Kidney tubule cell (primary cell): ENCODE measurements at regions not wholly inside any gene's neighbourhood (a gene's known extent, or its start where the extent isn't known, plus 50 kb on each side); places are given as distances from the start of the nearest gene placed in this dataset.
A peak's percentile ranks its signal among the peaks of the same experiment; 100 is the strongest.

Experiments used
- DNase-seq: peaks from one replicate; pipeline ENCODE4 v3.0.0-alpha.2; 2018; ENCODE audit warnings: low spot score

GRCh38 chr1:198472997-198473396 lies 67.5 kb downstream of the ATP6V1G3 start:
- no peak for DNase-seq

GRCh38 chr1:198472119-198472518 lies 68.4 kb downstream of the ATP6V1G3 start:
- no peak for DNase-seq

- no peak for DNase-seq
Observed at GRCh38 chr1:198467907-198468306, 72.6 kb downstream of the ATP6V1G3 start.

GRCh38 chr1:198467342-198467741 lies 73.1 kb downstream of the ATP6V1G3 start:
- DNase-seq = no peak

- DNase-seq = peak; percentile 53
Observed at GRCh38 chr1:198465201-198466144, 75.0 kb downstream of the ATP6V1G3 start.

GRCh38 chr1:198463709-198464108 lies 76.8 kb downstream of the ATP6V1G3 start:
- no peak for DNase-seq

- peak; percentile 58 for DNase-seq
Observed at GRCh38 chr1:198462365-198463019, 78.0 kb downstream of the ATP6V1G3 start.

- no peak for DNase-seq
Observed at GRCh38 chr1:198455966-198456365, 84.5 kb downstream of the ATP6V1G3 start.

- peak; percentile 47 for DNase-seq
Observed at GRCh38 chr1:198449727-198450433, 90.6 kb downstream of the ATP6V1G3 start.

GRCh38 chr1:198449261-198449660 lies 91.2 kb downstream of the ATP6V1G3 start:
- peak; percentile 44 for DNase-seq

- no peak for DNase-seq
Observed at GRCh38 chr1:198447468-198447867, 93.0 kb downstream of the ATP6V1G3 start.

- no peak for DNase-seq
Observed at GRCh38 chr1:198445872-198446271, 94.6 kb downstream of the ATP6V1G3 start.

- no peak for DNase-seq
Observed at GRCh38 chr1:198444792-198445191, 95.7 kb downstream of the ATP6V1G3 start.

- peak; percentile 95 for DNase-seq
Observed at GRCh38 chr1:198443365-198444233, 96.9 kb downstream of the ATP6V1G3 start.

- DNase-seq = no peak
Observed at GRCh38 chr1:198440842-198441241, 99.6 kb downstream of the ATP6V1G3 start.

GRCh38 chr1:198437332-198437731 lies 103.1 kb downstream of the ATP6V1G3 start:
- peak; percentile 13 for DNase-seq

- DNase-seq = no peak
Observed at GRCh38 chr1:198436276-198436675, 104.2 kb downstream of the ATP6V1G3 start.

GRCh38 chr1:198435056-198435455 lies 105.4 kb downstream of the ATP6V1G3 start:
- no peak for DNase-seq

GRCh38 chr1:198424441-198424840 lies 116.0 kb downstream of the ATP6V1G3 start:
- no peak for DNase-seq

GRCh38 chr1:198423673-198424072 lies 116.8 kb downstream of the ATP6V1G3 start:
- no peak for DNase-seq

GRCh38 chr1:198417039-198417438 lies 123.4 kb downstream of the ATP6V1G3 start:
- DNase-seq = no peak

GRCh38 chr1:198416296-198416695 lies 124.2 kb downstream of the ATP6V1G3 start:
- no peak for DNase-seq
